Activated CD4-positive, alpha-beta T cell treated with anti-CD3 and anti-CD28 coated beads, Interleukin-2, amount 10 ng/mL, durations not matched to agents 7 days and 5 days (primary cell): ENCODE measurements at regions not wholly inside any gene's neighbourhood (a gene's known extent, or its start where the extent isn't known, plus 50 kb on each side); places are given as distances from the start of the nearest gene placed in this dataset.

Experiments
- CTCF ChIA-PET: fragments of 350-600 bp; sonication (Branson Sonifier 250); formaldehyde crosslinking; loops from one replicate; lab custom pipeline; 2021; ENCODE audit warnings: antibody characterized with exemption; lab: Charles Lee
- POLR2A ChIA-PET: fragments of 350-600 bp; sonication (Branson Sonifier 250); formaldehyde crosslinking; loops from one replicate; lab custom pipeline; 2021; ENCODE audit warnings: antibody characterized with exemption; lab: Charles Lee
- DNase-seq: peaks from one replicate; pipeline ENCODE4 v3.0.0-alpha.2; 2020
- H3K27ac Mint-ChIP-seq: one replicate; pipeline ENCODE4 v1.8.0; 2021; ENCODE audit warnings: mild to moderate bottlenecking, moderate library complexity, mixed read lengths
- H3K27me3 Mint-ChIP-seq: one replicate; pipeline ENCODE4 v1.8.0; 2021; ENCODE audit warnings: mixed read lengths
- H3K36me3 Mint-ChIP-seq: one replicate; pipeline ENCODE4 v1.8.0; 2021; ENCODE audit warnings: low read depth, mixed read lengths
- H3K4me1 Mint-ChIP-seq: one replicate; pipeline ENCODE4 v1.8.0; 2021; ENCODE audit warnings: mixed read lengths
- H3K4me3 Mint-ChIP-seq: one replicate; pipeline ENCODE4 v1.8.0; 2021; ENCODE audit warnings: mild to moderate bottlenecking, moderate library complexity, mixed read lengths
- H3K9me3 Mint-ChIP-seq: one replicate; pipeline ENCODE4 v1.8.0; 2021; ENCODE audit warnings: mixed read lengths

DNA sequence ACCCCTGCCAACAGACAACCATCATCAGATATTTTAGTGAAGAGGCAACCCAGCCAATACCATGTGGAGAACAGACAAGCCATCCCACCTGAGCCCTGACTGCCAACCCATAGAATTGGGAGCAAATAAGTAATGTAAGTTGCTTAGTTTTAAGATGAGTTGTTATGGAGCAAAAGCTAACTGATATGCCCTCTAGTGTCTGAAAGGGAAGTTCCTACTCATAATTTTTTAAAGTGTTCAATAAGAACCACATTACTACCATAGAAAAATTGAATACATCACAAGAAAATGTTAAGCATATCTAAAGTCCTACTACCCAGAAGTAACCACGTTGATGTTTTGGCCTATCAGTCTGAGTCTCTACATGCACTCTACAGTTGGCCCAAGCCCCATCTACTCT is 50.8 kb upstream of the SLC36A4 start:
- ChIA-PET POLR2A (no interaction called here), CTCF (interaction anchor here (0.9 kb wide), 1 partner anchor 300 kb away, joined by 3 read pairs; no protein-coding TSS in a partner anchor)

GRCh38 chr11:93249459-93250220 is 51.8 kb upstream of the SLC36A4 start:
- H3K9me3 Mint-ChIP-seq: no peaks in the 10 kb centered on the region
- H3K4me3 Mint-ChIP-seq: no peak overlapping the region
- H3K27ac Mint-ChIP-seq: no peak overlapping the region
- POLR2A ChIA-PET: no interaction called here
- H3K36me3 Mint-ChIP-seq: no peaks in the 10 kb centered on the region
- no peak for DNase-seq
- H3K27me3 Mint-ChIP-seq: peaks cover 20% of the 10 kb centered on the region
- no peaks in the 10 kb centered on the region for H3K4me1 Mint-ChIP-seq
- CTCF ChIA-PET: interaction anchor here (0.7 to 0.9 kb wide), 2 partner anchors 299 to 1398 kb away, joined by 3 read pairs; no protein-coding TSS in a partner anchor

More for the DNA sequence above, 50.8 kb upstream of the SLC36A4 start:
- Mint-ChIP-seq H3K27ac (no peak overlapping the region), H3K4me3 (no peak overlapping the region), H3K9me3 (no peaks in the 10 kb centered on the region), H3K27me3 (peaks cover 14% of the 10 kb centered on the region), H3K36me3 (no peaks in the 10 kb centered on the region), H3K4me1 (no peaks in the 10 kb centered on the region)
- no peak for DNase-seq

DNA sequence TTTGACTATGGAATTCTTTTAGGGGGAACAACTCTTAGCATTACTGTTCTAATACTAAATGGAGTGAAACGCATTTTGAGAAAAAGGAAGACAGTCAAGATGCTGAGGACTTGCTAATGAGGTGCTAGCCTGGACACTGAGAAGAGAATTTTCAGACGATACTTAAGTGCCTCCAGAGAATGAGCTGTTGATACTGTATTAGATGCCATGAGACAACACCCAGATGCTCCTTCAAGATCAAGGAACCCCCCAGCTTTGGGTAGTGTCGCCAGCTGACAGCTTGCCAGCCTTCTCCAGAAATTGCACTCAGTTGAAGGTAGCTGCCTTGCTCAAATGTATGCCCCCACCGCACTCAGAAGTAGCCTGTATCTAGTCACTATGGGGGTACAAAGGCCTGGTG is 52.5 kb upstream of the SLC36A4 start:
- Mint-ChIP-seq H3K27me3 (peaks cover 17% of the 10 kb centered on the region), H3K27ac (no peak overlapping the region), H3K36me3 (no peaks in the 10 kb centered on the region), H3K9me3 (no peaks in the 10 kb centered on the region), H3K4me3 (no peak overlapping the region), H3K4me1 (no peaks in the 10 kb centered on the region)
- no peak for DNase-seq
- CTCF ChIA-PET: no interaction called here
- POLR2A ChIA-PET: no interaction called here

GRCh38 chr11:93251922-93252321 is 54.1 kb upstream of the SLC36A4 start:
- ChIA-PET POLR2A (no interaction called here), CTCF (no interaction called here)
- H3K27me3 Mint-ChIP-seq: peaks cover 14% of the 10 kb centered on the region
- H3K36me3 Mint-ChIP-seq: no peaks in the 10 kb centered on the region
- no peak for DNase-seq
- no peak overlapping the region for H3K27ac Mint-ChIP-seq
- no peaks in the 10 kb centered on the region for H3K4me1 Mint-ChIP-seq
- no peaks in the 10 kb centered on the region for H3K9me3 Mint-ChIP-seq
- no peak overlapping the region for H3K4me3 Mint-ChIP-seq

DNA sequence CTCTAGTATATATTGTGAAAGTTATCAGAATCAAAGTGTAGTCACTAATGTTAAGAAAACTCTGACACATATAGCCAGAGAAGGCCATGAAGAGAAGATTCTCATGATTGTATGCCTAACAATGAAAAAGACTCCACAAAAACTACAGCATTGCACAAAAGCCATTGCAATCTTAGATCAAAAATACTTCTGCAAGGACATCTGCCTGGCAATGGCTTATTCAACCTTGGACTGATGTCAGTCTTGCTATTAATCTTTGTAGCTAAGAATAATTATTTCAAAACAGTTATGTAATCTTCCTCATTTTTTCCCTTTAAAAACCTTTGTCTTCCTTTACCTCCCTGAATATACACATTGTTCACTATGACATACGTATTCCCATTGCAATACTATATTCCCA is 55.3 kb upstream of the SLC36A4 start:
- DNase-seq: no peak
- Mint-ChIP-seq H3K27ac (no peak overlapping the region), H3K9me3 (no peaks in the 10 kb centered on the region), H3K4me3 (no peak overlapping the region), H3K4me1 (no peaks in the 10 kb centered on the region), H3K27me3 (peaks cover 9% of the 10 kb centered on the region), H3K36me3 (no peaks in the 10 kb centered on the region)
- ChIA-PET CTCF (no interaction called here), POLR2A (no interaction called here)

DNA sequence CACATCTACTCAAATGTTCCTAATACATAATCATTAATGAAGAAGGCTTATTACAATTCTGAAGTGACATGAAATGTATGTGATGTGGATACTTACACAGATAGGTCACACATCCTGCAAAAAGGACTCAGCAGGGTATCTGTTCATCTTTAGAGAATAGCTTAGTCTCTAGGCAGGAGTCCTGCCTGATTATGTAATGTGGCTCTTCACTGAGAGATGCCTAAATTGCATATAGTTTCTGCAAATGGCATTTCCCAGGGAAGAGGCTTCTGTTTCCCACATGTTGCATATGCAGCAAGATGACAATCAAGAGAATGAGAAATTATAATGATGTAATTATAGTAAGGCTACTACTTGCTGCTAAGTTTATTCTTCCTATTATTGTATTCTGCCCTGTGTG is 58.8 kb upstream of the SLC36A4 start:
- H3K36me3 Mint-ChIP-seq: no peaks in the 10 kb centered on the region
- peaks cover 8% of the 10 kb centered on the region for H3K27me3 Mint-ChIP-seq
- CTCF ChIA-PET: interaction anchor here (0.5 kb wide), 1 partner anchor 36 kb away, joined by 6 read pairs; no protein-coding TSS in a partner anchor
- no peaks in the 10 kb centered on the region for H3K4me1 Mint-ChIP-seq
- H3K27ac Mint-ChIP-seq: no peak overlapping the region
- H3K4me3 Mint-ChIP-seq: no peak overlapping the region
- POLR2A ChIA-PET: no interaction called here
- H3K9me3 Mint-ChIP-seq: peaks cover 4% of the 10 kb centered on the region
- no peak for DNase-seq

- H3K27ac Mint-ChIP-seq: no peak overlapping the region
- peaks cover 3% of the 10 kb centered on the region for H3K9me3 Mint-ChIP-seq
- H3K4me1 Mint-ChIP-seq: no peaks in the 10 kb centered on the region
- ChIA-PET CTCF (no interaction called here), POLR2A (interaction anchor here (0.6 kb wide), 1 partner anchor 10 kb away, joined by 3 read pairs; no protein-coding TSS in a partner anchor)
- H3K4me3 Mint-ChIP-seq: no peak overlapping the region
- no peaks in the 10 kb centered on the region for H3K36me3 Mint-ChIP-seq
- H3K27me3 Mint-ChIP-seq: peaks cover 18% of the 10 kb centered on the region
- DNase-seq: no peak
Measured at GRCh38 chr11:93267383-93267782, 63.2 kb upstream of the DEUP1 start.

- ChIA-PET CTCF (no interaction called here), POLR2A (no interaction called here)
- Mint-ChIP-seq H3K4me3 (no peak overlapping the region), H3K36me3 (no peaks in the 10 kb centered on the region), H3K4me1 (no peaks in the 10 kb centered on the region), H3K9me3 (peaks cover 3% of the 10 kb centered on the region), H3K27ac (no peak overlapping the region), H3K27me3 (peaks cover 11% of the 10 kb centered on the region)
- DNase-seq: no peak
Measured at GRCh38 chr11:93268287-93269040, 62.1 kb upstream of the DEUP1 start.

DNA sequence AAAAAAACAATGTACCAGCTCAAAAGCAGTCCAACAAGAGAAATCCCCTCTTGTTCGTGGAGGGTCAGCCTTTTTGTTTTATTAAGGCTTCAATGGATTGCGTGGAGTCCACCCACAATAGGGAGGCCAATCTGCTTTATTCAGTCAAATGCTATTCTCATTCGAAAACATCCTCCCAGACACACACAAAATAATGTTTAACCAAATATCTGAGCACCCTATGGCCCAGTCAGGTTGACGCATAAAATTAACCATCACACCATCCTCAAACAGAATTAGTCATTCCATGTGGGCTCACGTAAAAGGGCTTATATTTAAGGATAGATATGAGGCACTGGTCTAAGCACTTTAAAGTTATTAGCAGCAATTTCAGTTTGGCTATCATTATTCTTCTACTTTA is 58.9 kb upstream of the DEUP1 start:
- Mint-ChIP-seq H3K27ac (no peak overlapping the region), H3K27me3 (peaks cover 6% of the 10 kb centered on the region), H3K9me3 (peaks cover 3% of the 10 kb centered on the region), H3K36me3 (no peaks in the 10 kb centered on the region), H3K4me1 (no peaks in the 10 kb centered on the region), H3K4me3 (no peak overlapping the region)
- ChIA-PET CTCF (no interaction called here), POLR2A (no interaction called here)
- DNase-seq: no peak

GRCh38 chr11:93274851-93275250 is 55.7 kb upstream of the DEUP1 start:
- no peak overlapping the region for H3K27ac Mint-ChIP-seq
- no peaks in the 10 kb centered on the region for H3K36me3 Mint-ChIP-seq
- H3K4me3 Mint-ChIP-seq: no peak overlapping the region
- ChIA-PET POLR2A (no interaction called here), CTCF (no interaction called here)
- no peaks in the 10 kb centered on the region for H3K9me3 Mint-ChIP-seq
- no peaks in the 10 kb centered on the region for H3K4me1 Mint-ChIP-seq
- H3K27me3 Mint-ChIP-seq: peaks cover 3% of the 10 kb centered on the region
- no peak for DNase-seq

- Mint-ChIP-seq H3K4me3 (no peak overlapping the region), H3K36me3 (no peaks in the 10 kb centered on the region), H3K27me3 (no peaks in the 10 kb centered on the region), H3K9me3 (no peaks in the 10 kb centered on the region), H3K27ac (no peak overlapping the region), H3K4me1 (no peaks in the 10 kb centered on the region)
- ChIA-PET CTCF (no interaction called here), POLR2A (no interaction called here)
- DNase-seq: no peak
Measured at GRCh38 chr11:93278976-93279375, 51.6 kb upstream of the DEUP1 start.

DNA sequence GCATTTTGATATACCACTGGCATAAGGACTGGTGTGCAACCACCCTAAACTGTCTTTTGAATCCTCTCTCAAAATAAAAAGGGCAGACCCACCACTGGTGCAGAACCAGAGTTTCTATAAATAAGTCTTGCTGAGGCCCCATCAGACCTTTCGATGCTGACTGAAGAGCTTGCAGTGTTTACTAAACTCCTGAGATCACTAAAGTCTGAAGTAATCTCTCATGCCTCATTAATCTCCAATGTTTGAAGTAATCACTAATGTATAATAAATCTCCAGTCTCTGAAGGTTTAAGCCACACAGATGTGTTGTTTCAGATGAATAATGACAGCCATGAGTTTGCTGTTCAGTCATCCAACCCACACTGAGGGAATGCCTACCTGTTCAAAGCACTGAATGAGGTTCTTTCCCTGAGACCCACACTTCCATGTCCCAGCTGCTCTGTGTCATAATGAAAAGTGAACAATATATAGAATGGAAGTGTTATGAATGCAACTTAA is 50.6 kb upstream of the DEUP1 start:
- Mint-ChIP-seq H3K27ac (no peak overlapping the region), H3K36me3 (no peaks in the 10 kb centered on the region), H3K4me1 (no peaks in the 10 kb centered on the region), H3K4me3 (no peak overlapping the region), H3K27me3 (peaks cover 3% of the 10 kb centered on the region), H3K9me3 (no peaks in the 10 kb centered on the region)
- no peak for DNase-seq
- ChIA-PET POLR2A (no interaction called here), CTCF (no interaction called here)
